Ishikawa (cell line): ENCODE measurements at regions not wholly inside any gene's neighbourhood (a gene's known extent, or its start where the extent isn't known, plus 50 kb on each side); places are given as distances from the start of the nearest gene placed in this dataset.

Source experiments
- CEBPB ChIP-seq: IDR thresholded peaks from 2 replicates; pipeline ENCODE4 v1.6.1; 2012
- EP300 ChIP-seq: IDR thresholded peaks from 2 replicates; pipeline ENCODE4 v1.6.1; 2012; ENCODE audit warnings: borderline replicate concordance
- FOXM1 ChIP-seq: IDR thresholded peaks from 2 replicates; pipeline ENCODE4 v1.6.1; 2012; ENCODE audit warnings: low read depth, borderline replicate concordance
- TCF12 ChIP-seq: IDR thresholded peaks from 2 replicates; pipeline ENCODE4 v1.6.1; 2012; ENCODE audit warnings: low read depth

- no peak for TF ChIP-seq TCF12
- no peak for TF ChIP-seq FOXM1
- no peak for TF ChIP-seq EP300
- no peak for TF ChIP-seq CEBPB
Measured at GRCh38 chr16:26863931-26864330, 202.8 kb upstream of the C16orf82 start.
